ENCODE measurements at regions not wholly inside any gene's neighbourhood (a gene's known extent, or its start where the extent isn't known, plus 50 kb on each side); places are given as distances from the start of the nearest gene placed in this dataset.

DNA sequence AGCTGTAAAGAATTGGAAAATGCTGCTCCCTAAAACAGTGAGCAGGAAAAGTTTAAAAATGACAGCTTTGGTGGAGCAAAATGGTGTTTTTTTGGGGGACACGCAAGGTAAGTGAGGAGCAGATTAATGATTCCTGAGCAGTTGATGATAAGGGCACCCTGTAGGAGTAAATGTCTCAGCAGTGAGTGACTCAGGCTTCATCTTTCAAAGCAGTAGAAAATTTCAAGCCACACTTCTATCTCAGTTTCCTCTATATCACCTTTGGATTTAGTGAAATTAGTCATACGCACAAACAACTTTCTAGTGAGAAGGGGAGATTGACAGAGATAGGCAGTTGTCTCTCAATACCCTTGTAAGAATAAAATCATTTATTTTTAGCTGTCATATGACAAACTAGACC lies 709.0 kb upstream of the FAM98A start:
- TF ChIP-seq CTCF (IDR thresholded peaks at IDR 0.05) (no peak), MXD4 (CRISPR knock-in tag; IDR thresholded peaks at IDR 0.05; ENCODE audit: borderline replicate concordance) (no peak)

All from WTC11 (cell line).